ENCODE measurements at regions not wholly inside any gene's neighbourhood (a gene's known extent, or its start where the extent isn't known, plus 50 kb on each side); places are given as distances from the start of the nearest gene placed in this dataset.

GRCh38 chr22:23516304-23516703, 63.8 kb downstream of the IGLL1 start:
- H3K27ac ChIP-seq: no peak overlapping the region
- TF ChIP-seq CTCF (IDR thresholded peaks at IDR 0.05): no peak
- DNase-seq (ENCODE audit: low spot score): no peak
- no peak overlapping the region for H3K4me3 ChIP-seq

GRCh38 chr22:23514322-23515038, 65.6 kb downstream of the IGLL1 start:
- Histone ChIP-seq H3K27ac (no peak overlapping the region), H3K4me3 (no peak overlapping the region)
- TF ChIP-seq CTCF (IDR thresholded peaks at IDR 0.05): no peak
- DNase-seq (ENCODE audit: low spot score): no peak

GRCh38 chr22:23513705-23514104, 66.4 kb downstream of the IGLL1 start:
- TF ChIP-seq CTCF (IDR thresholded peaks at IDR 0.05): no peak
- H3K27ac ChIP-seq: no peak overlapping the region

GRCh38 chr22:23513133-23513532, 67.0 kb downstream of the IGLL1 start:
- no peak for DNase-seq (ENCODE audit: low spot score)
- TF ChIP-seq CTCF (IDR thresholded peaks at IDR 0.05): no peak
- H3K4me3 ChIP-seq: no peak overlapping the region
- no peak overlapping the region for H3K27ac ChIP-seq

More at GRCh38 chr22:23513705-23514104, 66.4 kb downstream of the IGLL1 start:
- no peak overlapping the region for H3K4me3 ChIP-seq
- no peak for DNase-seq (ENCODE audit: low spot score)

GRCh38 chr22:23512721-23513120, 67.4 kb downstream of the IGLL1 start:
- no peak overlapping the region for H3K4me3 ChIP-seq
- no peak overlapping the region for H3K27ac ChIP-seq
- no peak for TF ChIP-seq CTCF (IDR thresholded peaks at IDR 0.05)
- no peak for DNase-seq (ENCODE audit: low spot score)

GRCh38 chr22:23512348-23512705, 67.8 kb downstream of the IGLL1 start:
- DNase-seq (ENCODE audit: low spot score): no peak
- no peak overlapping the region for H3K4me3 ChIP-seq
- no peak overlapping the region for H3K27ac ChIP-seq
- TF ChIP-seq CTCF (IDR thresholded peaks at IDR 0.05): no peak

- Histone ChIP-seq H3K27ac (no peak overlapping the region), H3K4me3 (no peak overlapping the region)
- no peak for DNase-seq (ENCODE audit: low spot score)
- TF ChIP-seq CTCF (IDR thresholded peaks at IDR 0.05): no peak
Observed at GRCh38 chr22:23511627-23512347, 68.3 kb downstream of the IGLL1 start.

All from coronary artery (tissue), 2 donors.